Activated naive CD8-positive, alpha-beta T cell (primary cell): ENCODE measurements at regions not wholly inside any gene's neighbourhood (a gene's known extent, or its start where the extent isn't known, plus 50 kb on each side); places are given as distances from the start of the nearest gene placed in this dataset.

Source experiments
- H3K27ac Mint-ChIP-seq: one replicate; pipeline ENCODE4 v1.8.0; 2021; ENCODE audit warnings: mixed read lengths
- H3K27me3 Mint-ChIP-seq: one replicate; pipeline ENCODE4 v1.8.0; 2021; ENCODE audit warnings: mixed read lengths
- H3K36me3 Mint-ChIP-seq: one replicate; pipeline ENCODE4 v1.8.0; 2021; ENCODE audit warnings: mixed read lengths
- H3K4me1 Mint-ChIP-seq: one replicate; pipeline ENCODE4 v1.8.0; 2021; ENCODE audit warnings: low read depth, mixed read lengths
- H3K4me3 Mint-ChIP-seq: one replicate; pipeline ENCODE4 v1.8.0; 2021; ENCODE audit warnings: mild to moderate bottlenecking, mixed read lengths
- H3K9me3 Mint-ChIP-seq: one replicate; pipeline ENCODE4 v1.8.0; 2021; ENCODE audit warnings: low read depth, mixed read lengths

DNA sequence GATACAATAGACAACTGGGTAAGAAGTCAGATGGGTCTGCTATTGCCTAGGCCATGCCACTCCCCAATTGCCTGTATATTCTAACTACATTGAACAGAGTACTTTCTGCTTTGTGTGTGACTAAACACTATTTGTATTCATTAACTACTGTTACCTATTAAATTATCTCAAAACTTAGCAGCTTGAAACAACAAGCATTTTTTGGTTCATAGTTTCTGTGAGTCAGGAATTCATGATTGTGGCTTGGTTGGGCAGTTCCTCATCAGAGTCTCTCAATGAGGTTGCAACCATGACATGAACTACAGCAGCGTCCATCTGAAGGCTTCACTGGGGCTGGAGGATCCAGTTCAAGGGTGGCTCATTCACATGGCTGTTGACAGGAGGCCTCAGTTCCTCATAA is 205.7 kb downstream of the EN1 start:
- H3K4me1 Mint-ChIP-seq: no peaks in the 10 kb centered on the region
- H3K27ac Mint-ChIP-seq: no peak overlapping the region
- no peaks in the 10 kb centered on the region for H3K9me3 Mint-ChIP-seq
- H3K27me3 Mint-ChIP-seq: peaks cover 4% of the 10 kb centered on the region
- no peaks in the 10 kb centered on the region for H3K36me3 Mint-ChIP-seq
- H3K4me3 Mint-ChIP-seq: no peak overlapping the region

DNA sequence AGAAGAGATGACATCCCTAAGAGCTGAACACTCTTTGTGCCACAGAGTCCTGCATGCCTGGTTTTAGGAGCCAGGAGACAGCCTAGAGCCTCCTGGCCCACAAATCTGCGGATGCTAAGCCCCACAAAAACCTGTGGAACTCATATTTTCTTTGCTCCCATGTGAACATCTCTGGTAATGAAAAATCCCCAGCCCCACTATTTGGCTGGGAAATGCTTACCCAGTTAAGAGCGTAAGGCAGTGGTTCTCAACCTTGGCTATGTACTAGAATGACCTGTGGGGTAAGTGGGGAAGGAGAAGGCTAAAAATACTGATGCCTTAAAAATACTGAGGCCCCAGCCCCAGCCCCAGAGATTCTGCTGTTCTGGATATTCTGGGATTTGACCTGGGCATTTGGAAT is 208.1 kb downstream of the EN1 start:
- no peaks in the 10 kb centered on the region for H3K4me1 Mint-ChIP-seq

DNA sequence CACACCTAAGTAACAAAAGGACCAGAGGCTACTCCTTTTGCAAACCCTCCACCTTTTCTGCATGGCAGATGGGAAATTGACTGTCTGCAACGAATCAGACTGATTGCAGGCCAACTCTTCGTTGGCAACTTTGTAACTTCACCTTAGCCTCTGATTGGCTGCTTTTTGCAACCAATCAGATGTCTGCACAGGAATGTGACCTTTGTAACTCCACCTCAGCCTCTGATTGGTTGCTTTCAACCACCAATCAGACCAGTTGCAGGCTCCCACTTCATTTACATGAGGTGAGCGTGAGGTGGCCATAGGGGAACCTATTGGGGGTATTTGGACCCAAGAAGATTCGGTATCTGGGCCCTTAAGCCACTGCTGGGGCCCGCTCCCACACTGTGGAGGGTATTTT is 209.0 kb downstream of the EN1 start:
- no peak overlapping the region for H3K4me3 Mint-ChIP-seq
- H3K36me3 Mint-ChIP-seq: no peaks in the 10 kb centered on the region
- no peaks in the 10 kb centered on the region for H3K4me1 Mint-ChIP-seq
- H3K27ac Mint-ChIP-seq: no peak overlapping the region
- H3K9me3 Mint-ChIP-seq: no peaks in the 10 kb centered on the region
- H3K27me3 Mint-ChIP-seq: peaks cover 2% of the 10 kb centered on the region

More for the DNA sequence above, 208.1 kb downstream of the EN1 start:
- Mint-ChIP-seq H3K4me3 (no peak overlapping the region), H3K9me3 (no peaks in the 10 kb centered on the region), H3K27me3 (peaks cover 2% of the 10 kb centered on the region), H3K36me3 (no peaks in the 10 kb centered on the region), H3K27ac (no peak overlapping the region)

DNA sequence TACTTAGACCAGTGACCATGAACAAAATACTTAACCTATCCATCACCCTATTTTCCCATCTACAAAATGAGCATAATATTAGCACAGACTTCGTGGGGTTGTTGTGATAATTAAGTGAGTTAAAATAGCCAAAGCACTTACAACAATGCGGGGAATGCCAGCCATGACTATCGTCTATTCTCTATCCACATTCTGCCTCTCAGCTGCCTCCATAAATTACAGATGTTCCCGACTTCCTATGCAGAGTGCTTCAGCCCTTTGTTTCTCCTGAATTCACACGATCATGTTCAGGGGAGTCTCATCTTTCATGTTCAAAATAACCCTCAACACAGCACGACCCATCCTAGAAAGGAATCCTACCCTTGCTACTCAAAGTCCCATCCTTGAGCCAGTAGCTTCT is 211.6 kb downstream of the EN1 start:
- H3K36me3 Mint-ChIP-seq: no peaks in the 10 kb centered on the region
- no peaks in the 10 kb centered on the region for H3K9me3 Mint-ChIP-seq
- H3K27ac Mint-ChIP-seq: no peak overlapping the region
- H3K4me3 Mint-ChIP-seq: no peak overlapping the region
- H3K27me3 Mint-ChIP-seq: peaks cover 3% of the 10 kb centered on the region
- H3K4me1 Mint-ChIP-seq: no peaks in the 10 kb centered on the region

DNA sequence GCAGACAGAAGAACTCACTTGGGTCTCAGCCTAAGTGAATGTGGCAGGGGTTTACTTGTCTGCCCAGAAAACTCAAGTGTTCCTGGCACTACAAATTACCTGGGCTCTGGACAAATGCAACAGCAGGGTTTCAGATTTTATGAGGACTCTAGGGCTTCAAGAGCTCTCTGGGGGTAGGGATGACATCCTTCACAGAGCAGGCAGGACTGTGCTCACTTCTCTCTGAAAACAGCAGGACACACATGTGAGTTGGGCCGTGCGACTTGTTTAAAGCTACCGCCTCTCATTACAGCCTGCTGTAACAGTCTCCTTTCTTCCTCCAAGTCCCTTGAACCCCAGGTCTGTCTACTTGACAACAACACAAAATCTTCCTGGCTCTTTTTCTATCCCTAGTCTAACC is 212.6 kb downstream of the EN1 start:
- Mint-ChIP-seq H3K4me1 (no peaks in the 10 kb centered on the region), H3K27me3 (peaks cover 3% of the 10 kb centered on the region), H3K36me3 (no peaks in the 10 kb centered on the region), H3K27ac (no peak overlapping the region), H3K4me3 (no peak overlapping the region), H3K9me3 (no peaks in the 10 kb centered on the region)

DNA sequence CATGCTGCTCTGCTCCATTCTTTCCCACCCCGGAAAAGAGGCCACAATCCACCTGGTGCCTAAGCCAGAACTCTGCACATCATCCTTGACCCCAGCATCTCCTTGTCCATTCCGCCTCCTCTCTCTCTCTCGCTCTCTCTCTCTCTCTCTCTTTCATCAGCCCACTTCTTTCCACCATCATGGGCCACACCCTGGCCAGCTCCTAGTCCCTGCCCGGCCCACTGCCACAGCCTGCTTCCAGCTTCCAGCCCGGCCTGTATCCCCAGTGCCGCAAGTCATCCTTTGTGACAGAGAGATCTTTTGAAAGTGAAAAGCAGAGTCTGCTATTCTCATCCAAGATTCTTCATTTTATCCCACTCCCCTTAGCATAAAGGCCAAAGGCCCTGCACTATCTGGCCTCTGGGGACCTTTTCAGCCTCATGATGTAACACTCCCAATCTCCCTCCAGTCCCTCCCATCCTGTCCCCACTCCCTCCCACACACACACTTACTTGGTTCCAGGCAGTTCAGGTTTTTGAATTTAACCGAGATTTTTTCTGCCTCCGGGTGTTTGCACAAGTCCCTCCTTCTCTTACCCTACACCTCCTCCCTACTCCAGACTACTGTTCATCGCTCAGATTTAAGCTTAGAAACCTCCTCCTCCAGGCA is 214.0 kb downstream of the EN1 start:
- H3K27ac Mint-ChIP-seq: no peak overlapping the region

DNA sequence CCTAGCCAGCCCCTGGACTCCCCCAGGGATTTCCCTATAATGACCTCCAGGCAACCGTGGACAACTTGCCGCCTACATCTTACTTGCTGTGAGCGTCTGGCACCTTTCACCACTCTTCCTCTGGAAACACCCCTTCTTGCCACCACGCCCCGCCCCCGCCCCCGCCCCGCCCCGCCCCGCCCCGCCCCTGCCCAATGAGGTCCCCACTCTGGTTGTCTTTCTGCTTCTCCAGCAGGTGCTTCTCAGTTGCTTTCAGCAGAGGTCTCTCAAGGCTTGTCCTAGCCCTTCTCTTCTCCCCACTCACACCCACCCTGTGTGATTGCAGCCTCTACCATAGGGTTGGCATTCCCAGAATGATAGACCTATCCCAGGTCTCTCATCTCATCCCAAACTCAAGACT is 214.5 kb downstream of the EN1 start:
- no peak overlapping the region for H3K4me3 Mint-ChIP-seq
- no peak overlapping the region for H3K27ac Mint-ChIP-seq
- no peaks in the 10 kb centered on the region for H3K4me1 Mint-ChIP-seq
- no peaks in the 10 kb centered on the region for H3K36me3 Mint-ChIP-seq
- no peaks in the 10 kb centered on the region for H3K9me3 Mint-ChIP-seq
- peaks cover 3% of the 10 kb centered on the region for H3K27me3 Mint-ChIP-seq

More for the DNA sequence above, 214.0 kb downstream of the EN1 start:
- Mint-ChIP-seq H3K9me3 (no peaks in the 10 kb centered on the region), H3K36me3 (no peaks in the 10 kb centered on the region), H3K4me1 (no peaks in the 10 kb centered on the region), H3K4me3 (no peak overlapping the region), H3K27me3 (peaks cover 3% of the 10 kb centered on the region)

DNA sequence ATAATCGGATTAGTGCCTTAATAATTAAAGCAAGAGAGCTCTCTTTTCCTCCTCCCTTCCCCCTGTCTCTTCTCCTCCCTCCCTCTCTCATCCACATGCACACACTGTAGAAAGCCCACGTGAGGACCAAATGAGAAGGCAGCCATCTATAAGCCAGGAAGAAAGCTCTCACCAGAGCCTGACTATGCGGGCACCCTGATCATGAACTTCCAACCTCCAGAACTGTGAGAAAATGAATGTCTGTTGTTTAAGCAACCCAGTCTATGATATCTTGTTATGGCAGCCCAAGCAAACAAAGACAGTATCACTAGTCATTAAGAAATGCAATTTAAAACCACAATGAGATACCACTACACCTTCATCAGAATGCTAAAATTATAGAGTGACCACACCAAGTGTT is 220.3 kb downstream of the EN1 start:
- H3K4me3 Mint-ChIP-seq: no peak overlapping the region
- H3K27me3 Mint-ChIP-seq: peaks cover under 1% of the 10 kb centered on the region
- no peak overlapping the region for H3K27ac Mint-ChIP-seq
- H3K4me1 Mint-ChIP-seq: no peaks in the 10 kb centered on the region
- H3K36me3 Mint-ChIP-seq: no peaks in the 10 kb centered on the region
- H3K9me3 Mint-ChIP-seq: no peaks in the 10 kb centered on the region

DNA sequence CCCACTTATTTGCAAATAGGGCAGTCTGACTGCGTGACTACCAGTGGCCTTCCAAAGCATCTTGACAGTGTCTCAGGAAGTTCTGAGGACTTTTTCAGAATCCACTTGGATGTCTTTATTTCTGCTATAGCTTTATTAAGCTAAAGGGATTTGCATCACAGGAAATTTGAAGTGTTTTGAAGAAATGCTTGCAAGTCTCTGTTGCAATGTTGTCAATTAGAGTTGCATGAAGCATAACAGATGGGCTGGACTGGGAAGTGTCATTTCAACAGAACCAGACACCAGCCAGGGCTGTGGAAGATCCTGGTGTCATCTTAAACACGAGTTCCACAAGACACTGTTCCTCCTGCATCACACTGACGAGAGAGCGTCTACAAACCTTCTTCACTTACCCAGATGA is 224.5 kb downstream of the EN1 start:
- Mint-ChIP-seq H3K4me3 (no peak overlapping the region), H3K9me3 (no peaks in the 10 kb centered on the region), H3K27me3 (peaks cover 1% of the 10 kb centered on the region), H3K27ac (no peak overlapping the region), H3K36me3 (no peaks in the 10 kb centered on the region), H3K4me1 (no peaks in the 10 kb centered on the region)

DNA sequence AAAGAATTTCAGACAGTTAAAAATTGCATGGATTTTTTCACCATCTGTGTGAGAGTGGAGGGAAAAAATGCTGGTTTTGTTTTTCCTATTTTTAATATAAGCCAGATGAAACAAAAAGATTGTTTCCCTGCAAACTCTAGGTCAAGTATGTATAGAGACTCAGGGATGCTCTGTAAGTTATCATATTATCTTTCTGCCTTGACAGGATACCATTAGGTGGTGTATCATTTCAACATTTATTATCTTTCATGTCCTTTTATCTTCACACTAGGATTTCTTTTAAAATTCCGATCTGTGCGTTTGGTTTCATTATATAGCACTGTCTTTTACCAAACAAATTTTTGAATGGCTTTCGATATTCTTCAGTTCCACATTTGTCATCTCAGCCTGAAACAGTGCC is 225.3 kb downstream of the EN1 start:
- Mint-ChIP-seq H3K27ac (no peak overlapping the region), H3K27me3 (peaks cover 1% of the 10 kb centered on the region), H3K4me3 (no peak overlapping the region), H3K36me3 (no peaks in the 10 kb centered on the region), H3K9me3 (no peaks in the 10 kb centered on the region), H3K4me1 (no peaks in the 10 kb centered on the region)

DNA sequence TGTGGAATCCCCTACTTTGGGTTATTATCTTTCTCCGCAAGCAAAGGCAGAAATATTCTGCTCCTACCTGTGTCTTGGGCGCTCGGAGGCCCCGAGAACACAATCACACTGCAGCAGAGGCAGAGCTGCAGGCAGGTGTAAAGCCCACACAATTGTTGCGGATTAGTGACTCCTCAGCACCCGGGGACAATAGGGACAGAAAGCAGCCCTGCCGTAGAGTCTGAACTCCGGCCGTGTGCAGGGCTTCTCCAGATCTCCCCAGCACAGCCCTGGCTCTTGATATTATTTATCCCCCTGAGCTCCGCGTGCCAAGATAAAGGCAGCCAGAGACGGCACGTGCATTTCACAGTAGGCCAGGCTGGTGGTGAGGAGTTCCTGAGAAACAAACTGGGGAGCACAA is 229.2 kb downstream of the EN1 start:
- Mint-ChIP-seq H3K27me3 (peaks cover 4% of the 10 kb centered on the region), H3K27ac (no peak overlapping the region), H3K36me3 (no peaks in the 10 kb centered on the region)

DNA sequence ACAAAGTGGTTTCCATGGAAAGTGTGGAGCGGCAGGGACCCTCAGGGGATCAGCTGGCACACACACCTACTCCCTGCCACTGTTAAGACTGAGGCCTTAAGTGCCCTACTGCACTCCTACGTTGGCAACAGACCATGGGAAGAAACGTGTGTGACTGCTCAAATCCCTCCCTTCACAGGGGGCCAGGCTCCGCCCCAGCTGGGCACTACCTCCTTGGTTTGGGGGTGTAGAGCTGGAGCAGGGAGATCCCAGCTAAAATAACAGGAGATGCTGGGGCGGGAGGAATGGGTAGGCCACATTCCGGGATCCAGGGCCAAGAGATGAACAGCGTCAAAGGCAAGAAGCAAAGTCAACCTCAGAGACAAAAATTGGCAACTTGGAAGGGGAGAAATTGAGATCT is 231.0 kb downstream of the EN1 start:
- Mint-ChIP-seq H3K4me3 (no peak overlapping the region), H3K9me3 (no peaks in the 10 kb centered on the region), H3K27ac (no peak overlapping the region), H3K36me3 (no peaks in the 10 kb centered on the region), H3K4me1 (no peaks in the 10 kb centered on the region), H3K27me3 (peaks cover 4% of the 10 kb centered on the region)

More for the DNA sequence above, 229.2 kb downstream of the EN1 start:
- no peak overlapping the region for H3K4me3 Mint-ChIP-seq
- H3K9me3 Mint-ChIP-seq: no peaks in the 10 kb centered on the region
- H3K4me1 Mint-ChIP-seq: no peaks in the 10 kb centered on the region

DNA sequence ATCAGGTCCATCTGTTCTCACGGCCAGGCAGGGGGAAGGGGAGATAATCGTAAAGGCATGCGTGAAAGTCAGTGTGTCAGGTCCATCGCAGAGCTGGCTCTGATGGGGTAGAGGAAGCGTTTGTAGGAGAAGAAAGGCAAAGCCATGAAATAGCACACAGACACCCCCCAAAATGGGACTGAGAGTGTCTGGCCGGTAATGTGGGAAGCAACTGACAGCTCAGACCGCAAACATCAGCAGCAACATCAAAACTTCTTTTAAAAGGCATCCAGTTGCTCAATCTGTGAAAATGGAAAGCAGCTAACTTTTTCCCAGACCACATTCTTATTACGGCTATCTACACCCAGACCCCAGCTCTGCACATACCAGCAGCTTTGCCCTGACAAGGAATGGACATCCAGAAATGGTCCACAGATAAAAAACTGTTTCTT is 232.6 kb downstream of the EN1 start:
- Mint-ChIP-seq H3K36me3 (no peaks in the 10 kb centered on the region), H3K9me3 (no peaks in the 10 kb centered on the region), H3K27me3 (peaks cover 4% of the 10 kb centered on the region), H3K4me1 (no peaks in the 10 kb centered on the region), H3K27ac (no peak overlapping the region), H3K4me3 (no peak overlapping the region)

DNA sequence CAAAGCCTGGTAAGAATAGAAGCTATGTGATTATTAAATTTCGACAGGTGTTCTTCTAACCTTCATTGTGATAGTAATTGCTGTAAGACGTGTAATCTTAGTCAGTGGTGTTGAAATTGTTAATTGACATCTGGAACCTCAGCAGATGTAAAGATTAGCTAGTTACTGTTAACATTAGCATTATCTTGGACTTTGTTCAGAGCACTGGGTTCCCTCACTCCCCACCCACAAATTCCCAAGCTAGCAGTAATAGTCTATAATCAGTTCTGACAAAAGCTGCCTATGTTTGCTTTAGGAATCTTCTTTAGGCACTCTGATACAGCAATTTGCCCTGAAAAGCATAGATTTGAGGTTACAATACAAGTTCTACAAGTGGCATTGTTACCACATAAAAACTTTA is 233.7 kb downstream of the EN1 start:
- H3K36me3 Mint-ChIP-seq: no peaks in the 10 kb centered on the region

DNA sequence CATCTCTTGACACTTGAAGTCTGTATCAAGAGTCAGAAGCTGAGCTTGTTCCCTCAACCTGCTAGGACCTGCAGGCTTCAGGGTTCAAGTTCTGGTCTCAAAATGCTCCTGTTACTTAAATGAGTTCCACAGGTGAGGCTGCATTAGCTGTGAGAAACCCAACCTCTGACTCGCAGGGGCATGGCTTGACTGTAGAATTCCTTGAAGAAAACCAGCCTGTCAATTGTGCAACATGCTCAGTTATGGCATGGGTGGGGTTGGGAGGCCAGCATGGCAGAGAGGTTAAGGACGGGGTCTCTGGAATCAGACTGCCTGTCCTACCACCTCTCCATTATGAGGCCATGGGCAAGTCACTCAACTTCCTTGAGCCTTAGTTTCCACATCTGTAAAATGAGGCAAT is 235.8 kb downstream of the EN1 start:
- Mint-ChIP-seq H3K27me3 (peaks cover 3% of the 10 kb centered on the region), H3K4me3 (no peak overlapping the region), H3K36me3 (no peaks in the 10 kb centered on the region), H3K9me3 (no peaks in the 10 kb centered on the region), H3K27ac (no peak overlapping the region), H3K4me1 (no peaks in the 10 kb centered on the region)

More for the DNA sequence above, 233.7 kb downstream of the EN1 start:
- no peaks in the 10 kb centered on the region for H3K9me3 Mint-ChIP-seq
- no peak overlapping the region for H3K4me3 Mint-ChIP-seq
- H3K4me1 Mint-ChIP-seq: no peaks in the 10 kb centered on the region
- H3K27ac Mint-ChIP-seq: no peak overlapping the region
- peaks cover 4% of the 10 kb centered on the region for H3K27me3 Mint-ChIP-seq

DNA sequence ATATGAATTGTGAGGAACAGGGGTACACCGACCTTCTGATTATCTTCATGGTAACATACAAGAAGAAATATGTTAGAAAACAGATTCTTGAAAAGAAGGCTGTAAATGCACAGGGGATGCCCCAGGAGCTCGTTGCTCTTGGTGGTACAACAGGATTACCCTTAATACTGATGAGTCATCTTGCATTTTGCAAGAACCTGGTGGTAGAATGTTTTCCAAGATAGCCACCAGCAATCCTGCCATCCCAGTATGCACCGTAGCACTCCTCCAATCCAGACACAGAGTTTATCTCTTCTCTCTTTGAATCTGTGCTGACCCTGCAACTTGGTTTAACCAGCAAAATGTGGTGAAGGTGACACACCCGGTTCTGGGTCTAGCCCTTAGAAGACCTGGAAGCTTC is 238.3 kb downstream of the EN1 start:
- no peaks in the 10 kb centered on the region for H3K36me3 Mint-ChIP-seq
- no peaks in the 10 kb centered on the region for H3K27me3 Mint-ChIP-seq
- no peaks in the 10 kb centered on the region for H3K4me1 Mint-ChIP-seq
- no peak overlapping the region for H3K27ac Mint-ChIP-seq
- no peaks in the 10 kb centered on the region for H3K9me3 Mint-ChIP-seq
- no peak overlapping the region for H3K4me3 Mint-ChIP-seq
